LHCN-M2 (cell line): ENCODE measurements at regions not wholly inside any gene's neighbourhood (a gene's known extent, or its start where the extent isn't known, plus 50 kb on each side); places are given as distances from the start of the nearest gene placed in this dataset.
"Not testable (repeated sequence)": the region's sequence is repeated elsewhere in the genome, so short reads cannot be mapped to it uniquely, and the experiment has no call there.

Experiments
- DNase-seq: peaks from one replicate; pipeline ENCODE4 v3.0.0-alpha.2; 2012; ENCODE audit warnings: low read depth

DNA sequence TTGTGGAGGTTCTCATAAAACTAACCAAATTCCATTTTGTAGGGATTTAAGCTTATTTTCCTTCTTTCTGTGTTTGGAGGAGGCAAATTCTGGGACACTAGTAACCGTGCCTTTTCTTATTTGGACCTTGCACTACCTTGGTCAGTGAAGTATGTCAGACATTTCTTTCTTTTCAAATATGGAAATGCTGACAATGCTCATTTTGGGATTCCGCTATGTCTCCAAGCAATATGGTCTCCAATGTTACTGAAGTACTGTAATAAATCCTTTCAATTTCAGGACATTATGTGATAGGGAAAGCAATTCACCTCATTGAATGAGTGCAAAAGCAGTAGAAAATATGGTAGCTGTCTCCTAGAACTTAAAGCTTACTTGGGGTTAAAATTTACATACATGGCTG, 372.3 kb downstream of the HLX start:
- no peak for DNase-seq

- no peak for DNase-seq
Measured at GRCh38 chr1:221254813-221255212, 375.6 kb downstream of the HLX start.

DNA sequence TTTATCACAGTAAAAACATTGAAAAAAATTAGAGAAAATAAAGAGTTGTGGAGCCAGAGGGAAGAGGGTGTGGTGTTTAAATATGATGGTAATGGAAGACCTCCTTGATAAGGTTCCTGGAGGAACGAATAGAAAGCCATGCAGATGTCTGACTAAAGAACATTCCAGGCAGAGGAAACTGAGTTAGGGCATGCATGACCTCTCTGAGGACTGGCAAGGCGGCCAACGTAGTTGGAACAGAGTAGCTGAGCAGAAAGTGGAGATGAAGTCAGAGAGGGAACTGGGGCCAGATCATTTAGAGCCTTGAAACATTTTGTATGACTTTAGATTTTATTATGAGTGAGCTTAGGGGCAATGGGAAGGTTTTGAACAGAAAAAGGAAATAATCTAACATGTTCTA, 377.5 kb downstream of the HLX start:
- DNase-seq: no peak

DNA sequence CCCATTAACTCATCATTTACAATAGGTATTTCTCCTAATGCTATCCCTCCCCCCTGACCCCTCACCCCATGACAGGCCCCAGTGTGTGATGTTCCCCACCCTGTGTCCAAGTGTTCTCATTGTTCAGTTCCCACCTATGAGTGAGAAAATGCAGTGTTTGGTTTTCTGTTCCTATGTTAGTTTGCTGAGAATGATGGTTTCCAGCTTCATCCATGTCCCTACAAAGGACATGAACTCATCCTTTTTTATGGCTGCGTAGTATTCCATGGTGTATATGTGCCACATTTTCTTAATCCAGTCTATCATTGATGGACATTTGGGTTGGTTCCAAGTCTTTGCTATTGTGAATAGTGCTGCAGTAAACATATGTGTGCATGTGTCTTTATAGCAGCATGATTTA, 378.3 kb downstream of the HLX start:
- not testable (repeated sequence) for DNase-seq

DNA sequence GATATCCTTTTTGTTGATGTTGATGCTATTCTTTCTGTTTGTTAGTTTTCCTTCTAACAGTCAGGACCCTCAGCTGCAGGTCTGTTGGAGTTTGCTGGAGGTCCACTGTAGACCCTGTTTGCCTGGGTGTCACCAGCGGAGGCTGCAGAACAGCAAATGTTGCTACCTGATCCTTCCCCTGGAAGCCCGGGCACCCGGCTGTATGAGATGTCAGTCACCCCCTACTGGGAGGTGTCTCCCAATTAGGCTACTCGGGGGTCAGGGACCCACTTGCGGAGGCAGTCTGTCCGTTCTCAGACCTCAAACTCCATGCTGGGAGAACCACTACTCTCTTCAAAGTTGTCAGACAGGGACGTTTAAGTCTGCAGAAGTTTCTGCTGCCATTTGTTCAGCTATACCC, 383.4 kb downstream of the HLX start:
- not testable (repeated sequence) for DNase-seq

- DNase-seq: peak; percentile 96
Measured at GRCh38 chr1:221263831-221264767, 384.9 kb downstream of the HLX start.

DNA sequence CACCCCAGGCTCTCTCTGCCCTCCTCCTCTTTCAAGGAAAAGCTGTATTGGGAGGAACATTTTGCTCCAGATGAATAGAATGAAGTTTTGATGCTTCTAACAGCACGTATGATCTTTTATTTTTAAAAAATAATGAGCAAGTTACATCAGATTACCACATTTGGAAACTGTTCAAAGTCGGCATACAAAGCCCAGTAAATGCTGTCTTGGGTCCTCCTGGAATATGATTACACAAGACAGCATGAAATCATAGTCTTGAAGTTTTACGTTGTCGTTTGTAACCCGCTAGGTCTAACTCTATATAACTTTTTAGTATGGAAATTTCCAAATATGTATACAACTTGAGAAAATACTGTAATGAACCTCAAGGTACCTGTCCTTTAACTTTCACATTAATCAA, 385.6 kb downstream of the HLX start:
- no peak for DNase-seq

DNA sequence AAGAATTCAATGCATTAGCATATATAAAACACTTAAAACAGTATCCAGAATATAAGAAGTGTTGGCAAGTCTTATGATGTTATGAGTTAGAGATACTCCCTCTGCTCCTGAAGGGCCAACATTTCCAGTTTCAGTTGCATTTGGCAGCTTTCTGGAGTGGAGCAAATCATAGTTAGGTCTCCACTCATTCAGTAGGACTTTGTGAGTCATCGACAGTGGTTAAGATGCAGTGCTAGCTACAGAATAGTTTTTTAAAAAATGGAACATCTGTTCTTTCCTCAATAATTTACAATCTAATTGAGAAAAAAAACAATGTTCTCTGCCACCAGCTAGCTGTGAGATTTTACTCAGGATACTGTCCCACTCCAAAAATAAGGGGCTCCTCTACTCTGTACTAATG, 389.1 kb downstream of the HLX start:
- DNase-seq: peak; percentile 97

DNA sequence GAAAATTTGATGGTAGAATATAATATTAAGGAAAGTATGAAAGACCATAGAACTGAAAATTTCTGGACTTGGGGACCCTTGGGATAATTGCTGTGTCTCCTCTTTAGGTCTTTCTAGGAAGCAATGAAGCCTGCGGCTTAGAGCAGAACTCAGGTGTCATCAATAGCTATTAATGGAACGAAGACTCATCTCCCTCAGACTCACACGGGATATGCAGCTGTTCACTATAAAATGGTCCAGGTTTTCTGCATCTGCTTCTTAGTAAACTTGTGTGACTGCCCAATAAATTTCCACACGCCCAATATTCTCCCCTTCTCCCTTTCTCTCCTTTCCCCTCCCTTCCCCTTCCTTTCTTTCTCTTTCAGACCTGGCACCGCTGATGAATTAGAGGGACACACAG, 392.5 kb downstream of the HLX start:
- no peak for DNase-seq

- DNase-seq: no peak
Measured at GRCh38 chr1:221272940-221273339, 393.7 kb downstream of the HLX start.

GRCh38 chr1:221274373-221274772, 395.1 kb downstream of the HLX start:
- DNase-seq: no peak

GRCh38 chr1:221276896-221277409, 397.7 kb downstream of the HLX start:
- peak; percentile 85 for DNase-seq

DNA sequence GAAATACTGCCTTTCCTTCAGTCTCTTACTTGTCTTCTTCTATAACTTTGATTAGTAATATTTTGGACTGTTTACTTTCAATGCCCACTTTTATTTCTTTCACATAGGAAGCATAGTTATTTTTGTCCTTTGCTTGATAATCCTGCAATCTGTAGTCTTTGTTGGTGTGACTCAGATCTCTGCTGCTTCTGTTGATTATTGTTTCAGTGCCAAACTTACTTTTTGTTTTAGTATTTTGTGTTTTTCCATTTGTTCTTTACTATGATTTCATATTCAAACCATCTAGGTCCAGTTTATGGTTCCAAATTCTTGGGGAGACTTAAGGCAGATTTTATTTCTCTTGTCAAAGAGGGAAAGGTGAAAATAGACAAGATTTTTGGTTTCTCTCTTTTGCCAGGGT, 399.9 kb downstream of the HLX start:
- DNase-seq: peak; percentile 46

- DNase-seq: no peak
Measured at GRCh38 chr1:221283532-221283931, 404.3 kb downstream of the HLX start.

DNA sequence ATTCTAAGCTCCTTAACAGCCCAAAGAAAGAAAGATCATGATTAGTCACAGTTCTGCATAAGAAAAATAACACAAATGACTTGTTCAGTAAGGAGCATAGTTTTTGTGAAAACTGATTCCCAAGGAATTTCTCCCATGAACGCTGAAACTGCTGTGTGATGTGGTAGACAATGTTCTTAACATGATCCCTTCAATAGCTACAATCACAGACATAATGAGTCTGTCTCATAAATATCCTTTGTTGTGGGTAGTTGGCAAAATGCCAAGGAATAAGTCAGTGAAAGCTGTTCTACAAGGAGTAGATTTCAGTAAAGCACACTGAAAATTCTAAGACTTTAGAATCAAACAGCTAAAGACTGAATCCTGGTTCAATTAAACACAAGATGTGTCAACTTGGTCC, 404.8 kb downstream of the HLX start:
- DNase-seq: peak; percentile 97

- not testable (repeated sequence) for DNase-seq
Measured at GRCh38 chr1:221284991-221285390, 405.7 kb downstream of the HLX start.

DNA sequence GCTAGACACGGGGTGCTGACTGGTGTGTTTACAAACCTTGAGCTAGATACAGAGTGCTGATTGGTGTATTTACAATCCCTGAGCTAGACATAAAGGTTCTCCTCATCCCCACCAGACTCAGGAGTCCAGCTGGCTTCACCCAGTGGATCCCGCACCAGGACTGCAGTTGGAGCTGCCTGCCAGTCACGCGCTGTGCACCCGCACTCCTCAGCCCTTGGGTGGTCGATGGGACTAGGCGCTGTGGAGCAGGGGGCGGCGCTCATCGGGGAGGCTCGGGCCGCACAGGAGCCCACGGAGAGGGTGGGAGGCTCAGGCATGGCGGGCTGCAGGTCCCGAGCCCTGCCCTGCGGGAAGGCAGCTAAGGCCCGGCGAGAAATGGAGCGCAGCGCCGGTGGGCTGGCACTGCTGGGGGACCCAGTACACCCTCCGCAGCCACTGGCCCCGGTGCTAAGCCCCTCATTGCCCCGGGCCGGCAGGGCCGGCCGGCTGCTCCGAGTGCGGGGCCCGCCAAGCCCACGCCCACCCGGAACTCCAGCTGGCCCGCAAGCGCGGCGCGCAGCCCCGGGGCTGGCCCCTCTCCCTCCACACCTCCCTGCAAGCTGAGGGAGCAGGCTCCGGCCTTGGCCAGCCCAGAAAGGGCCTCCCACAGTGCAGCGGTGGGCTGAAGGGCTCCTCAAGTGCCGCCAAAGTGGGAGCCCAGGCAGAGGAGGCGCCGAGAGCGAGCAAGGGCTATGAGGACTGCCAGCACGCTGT, 406.4 kb downstream of the HLX start:
- DNase-seq: not testable (repeated sequence)

GRCh38 chr1:221286399-221286798, 407.2 kb downstream of the HLX start:
- DNase-seq: no peak

GRCh38 chr1:221289103-221289502, 409.9 kb downstream of the HLX start:
- DNase-seq: no peak

DNA sequence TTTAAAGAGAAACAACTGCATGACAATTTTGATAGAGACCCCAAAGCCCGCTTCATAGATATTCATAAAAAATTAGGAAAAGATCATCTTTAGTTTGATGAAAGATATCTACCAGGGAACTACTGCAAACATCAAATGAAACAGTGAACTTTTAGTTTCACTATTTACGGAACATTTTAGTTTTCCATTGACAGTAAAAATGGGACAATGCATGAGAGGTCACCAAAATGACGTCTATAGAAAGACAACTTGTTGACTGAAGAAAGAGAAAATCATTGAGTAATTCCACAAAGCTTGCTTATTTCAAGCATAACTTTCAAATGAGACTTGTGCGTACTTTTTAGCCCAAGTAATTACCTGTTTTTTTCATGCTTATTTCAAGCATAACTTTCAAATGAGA, 411.4 kb downstream of the HLX start:
- no peak for DNase-seq

DNA sequence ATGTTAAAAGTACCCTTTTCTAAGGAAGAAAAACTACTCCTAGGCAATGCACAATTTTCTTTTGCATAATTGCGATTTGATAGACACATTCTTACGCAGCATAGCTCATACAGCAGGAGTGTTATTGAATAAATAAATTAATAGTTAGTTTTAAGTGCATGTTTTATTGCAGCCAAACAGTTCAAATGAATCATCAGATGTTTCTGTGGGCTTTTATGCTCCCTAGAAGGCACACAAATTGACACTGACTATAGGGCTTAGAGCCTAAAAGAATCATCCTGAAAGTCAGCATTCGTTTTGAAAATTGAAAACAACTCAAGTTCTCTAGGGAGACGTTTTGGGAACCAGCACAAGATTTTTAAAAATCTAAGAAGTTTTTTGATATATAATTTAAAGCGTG, 411.9 kb downstream of the HLX start:
- no peak for DNase-seq

- no peak for DNase-seq
Measured at GRCh38 chr1:221292652-221293051, 413.4 kb downstream of the HLX start.

DNA sequence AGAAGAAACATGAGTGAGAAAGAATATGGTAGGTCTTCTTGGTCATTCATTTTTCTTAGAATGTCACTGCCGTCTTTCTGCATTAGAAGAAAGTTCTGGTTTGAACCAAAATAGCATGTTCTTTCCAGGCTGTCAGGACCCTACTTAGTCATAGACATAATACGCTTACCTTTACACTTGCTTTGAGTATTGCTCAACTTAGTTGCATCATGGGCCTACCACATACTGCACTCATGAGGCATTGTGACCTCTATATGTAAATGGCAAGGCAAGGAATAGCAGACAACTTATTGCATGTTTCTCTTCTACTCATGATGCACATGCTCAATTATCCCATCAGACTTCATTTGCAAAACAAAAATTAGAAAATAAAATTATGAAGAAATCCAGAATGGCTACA, 415.0 kb downstream of the HLX start:
- DNase-seq: no peak
